GM06990 (cell line): ENCODE measurements at regions not wholly inside any gene's neighbourhood (a gene's known extent, or its start where the extent isn't known, plus 50 kb on each side); places are given as distances from the start of the nearest gene placed in this dataset.

Experiments
- DNase-seq: peaks from one replicate; pipeline ENCODE4 v3.0.0-alpha.2; 2011; ENCODE audit not compliant: insufficient read length; ENCODE audit errors: extremely low read depth
- H3K27me3 ChIP-seq: replicated peaks from 2 replicates; pipeline ENCODE4 v1.6.0; 2011; ENCODE audit warnings: low read length; ENCODE audit not compliant: control insufficient read depth, insufficient read depth
- H3K36me3 ChIP-seq: 2 replicates; pipeline ENCODE4 v1.5.1; 2011; ENCODE audit warnings: low read length; ENCODE audit not compliant: control insufficient read depth, insufficient read depth
- H3K4me3 ChIP-seq: replicated peaks from 2 replicates; pipeline ENCODE4 v1.5.1; 2011; ENCODE audit warnings: low read depth, mild to moderate bottlenecking, control low read depth, low read length
- TF ChIP-seq, protein P1 (sequence below): IDR thresholded peaks from 2 replicates; pipeline ENCODE4 v1.5.1; 2011; ENCODE audit warnings: low read length, control low read depth, mild to moderate bottlenecking, inconsistent platforms; ENCODE audit not compliant: insufficient read depth, poor library complexity, severe bottlenecking

DNA sequence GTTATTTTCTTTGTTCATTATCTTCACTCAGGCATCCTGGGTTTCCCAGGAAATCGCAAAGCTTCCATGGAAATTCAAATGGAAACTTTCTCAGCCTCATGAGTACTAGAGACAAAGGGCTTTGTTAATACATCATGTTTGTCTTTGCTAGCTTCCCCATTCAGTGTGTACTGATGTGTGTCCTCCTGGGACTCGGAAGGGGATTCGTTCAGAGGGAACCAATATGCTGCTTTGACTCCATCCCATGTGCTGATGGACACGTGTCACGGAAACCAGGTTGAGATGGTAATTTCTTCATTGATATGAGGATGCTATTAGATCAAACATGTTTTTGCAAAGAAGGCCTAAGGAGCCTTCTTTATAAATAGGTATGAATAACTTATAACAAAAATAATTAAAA is 87.0 kb upstream of the KCNAB1 start:
- no peaks in the 10 kb centered on the region for H3K27me3 ChIP-seq
- H3K36me3 ChIP-seq = no peaks in the 10 kb centered on the region
- no peak for DNase-seq
- H3K4me3 ChIP-seq = no peak overlapping the region
- TF ChIP-seq, protein P1, sequence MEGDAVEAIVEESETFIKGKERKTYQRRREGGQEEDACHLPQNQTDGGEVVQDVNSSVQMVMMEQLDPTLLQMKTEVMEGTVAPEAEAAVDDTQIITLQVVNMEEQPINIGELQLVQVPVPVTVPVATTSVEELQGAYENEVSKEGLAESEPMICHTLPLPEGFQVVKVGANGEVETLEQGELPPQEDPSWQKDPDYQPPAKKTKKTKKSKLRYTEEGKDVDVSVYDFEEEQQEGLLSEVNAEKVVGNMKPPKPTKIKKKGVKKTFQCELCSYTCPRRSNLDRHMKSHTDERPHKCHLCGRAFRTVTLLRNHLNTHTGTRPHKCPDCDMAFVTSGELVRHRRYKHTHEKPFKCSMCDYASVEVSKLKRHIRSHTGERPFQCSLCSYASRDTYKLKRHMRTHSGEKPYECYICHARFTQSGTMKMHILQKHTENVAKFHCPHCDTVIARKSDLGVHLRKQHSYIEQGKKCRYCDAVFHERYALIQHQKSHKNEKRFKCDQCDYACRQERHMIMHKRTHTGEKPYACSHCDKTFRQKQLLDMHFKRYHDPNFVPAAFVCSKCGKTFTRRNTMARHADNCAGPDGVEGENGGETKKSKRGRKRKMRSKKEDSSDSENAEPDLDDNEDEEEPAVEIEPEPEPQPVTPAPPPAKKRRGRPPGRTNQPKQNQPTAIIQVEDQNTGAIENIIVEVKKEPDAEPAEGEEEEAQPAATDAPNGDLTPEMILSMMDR = no peak

DNA sequence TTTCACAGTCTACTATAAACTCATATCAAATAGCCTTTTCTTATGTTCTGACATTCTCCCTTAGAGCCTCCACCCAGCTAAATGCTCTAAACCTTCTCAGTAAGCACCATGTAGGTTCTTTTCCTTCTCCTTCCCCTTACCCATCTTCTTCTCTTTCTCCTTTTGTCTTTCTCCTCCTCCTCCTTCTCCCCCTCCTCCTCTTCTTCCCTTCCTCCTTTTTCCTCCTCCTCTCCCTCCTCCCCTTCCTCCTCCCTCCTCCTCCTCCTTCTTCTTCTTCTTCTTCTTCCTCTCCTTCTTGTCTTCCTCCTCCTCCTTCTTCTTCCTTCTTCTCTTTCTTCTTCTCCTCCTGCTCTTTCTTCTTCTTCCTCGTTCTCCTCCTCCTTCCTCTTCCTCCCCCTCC is 85.2 kb upstream of the KCNAB1 start:
- TF ChIP-seq, protein P1 = no peak
- Histone ChIP-seq H3K4me3 (no peak overlapping the region), H3K27me3 (no peaks in the 10 kb centered on the region), H3K36me3 (no peaks in the 10 kb centered on the region)
- no peak for DNase-seq

DNA sequence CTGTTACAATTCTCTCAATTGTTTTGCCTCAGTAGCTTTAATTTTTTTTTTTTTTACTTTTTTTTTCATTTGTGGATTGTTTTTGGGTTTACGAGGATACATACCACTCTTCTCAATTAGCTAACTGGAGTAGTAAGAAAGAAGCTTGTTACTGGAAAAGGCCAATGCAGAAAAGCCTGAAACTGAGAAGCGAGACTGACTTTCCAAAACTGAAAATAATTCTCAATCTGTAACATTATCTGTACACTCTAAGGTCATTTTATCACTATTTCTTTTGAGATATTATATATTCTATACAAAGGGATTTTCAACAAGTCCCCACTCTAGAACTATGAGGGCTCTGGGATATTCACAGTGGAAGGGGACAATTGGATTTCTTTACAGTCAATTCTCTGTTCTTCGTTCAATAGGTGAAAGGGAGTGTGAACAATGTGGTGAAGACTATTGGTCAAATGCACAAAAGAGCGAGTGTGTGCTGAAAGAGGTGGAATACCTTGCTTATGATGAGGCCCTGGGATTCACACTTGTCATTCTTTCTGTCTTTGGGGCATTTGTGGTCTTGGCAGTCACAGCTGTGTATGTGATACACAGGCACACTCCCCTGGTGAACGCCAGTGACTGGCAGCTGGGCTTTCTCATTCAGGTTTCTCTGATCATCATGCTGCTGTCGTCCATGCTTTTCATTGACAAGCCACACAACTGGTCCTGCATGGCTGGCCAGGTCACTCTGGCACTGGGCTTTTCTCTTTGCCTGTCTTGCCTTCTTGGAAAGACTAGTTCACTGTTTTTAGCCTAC is 83.9 kb upstream of the KCNAB1 start:
- H3K27me3 ChIP-seq = no peaks in the 10 kb centered on the region
- no peak overlapping the region for H3K4me3 ChIP-seq
- no peaks in the 10 kb centered on the region for H3K36me3 ChIP-seq
- no peak for DNase-seq
- TF ChIP-seq, protein P1 = no peak

DNA sequence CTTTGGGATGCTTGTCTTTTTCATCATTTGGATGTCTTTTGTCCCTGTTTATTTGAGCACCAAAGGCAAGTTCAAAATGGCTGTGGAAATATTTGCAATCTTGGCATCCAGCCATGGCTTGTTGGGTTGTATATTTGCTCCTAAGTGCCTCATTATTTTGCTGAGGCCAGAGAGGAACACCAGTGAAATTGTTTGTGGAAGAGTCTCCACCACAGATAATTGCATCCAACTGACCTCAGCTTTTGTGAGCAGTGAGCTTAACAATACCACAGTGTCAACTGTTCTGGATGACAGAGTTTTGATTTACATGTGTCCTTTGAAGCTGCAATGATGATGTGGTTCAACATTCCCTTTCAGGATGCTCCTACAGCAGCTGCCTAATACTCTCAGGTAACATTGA is 83.0 kb upstream of the KCNAB1 start:
- no peak for DNase-seq
- Histone ChIP-seq H3K27me3 (no peaks in the 10 kb centered on the region), H3K4me3 (no peak overlapping the region), H3K36me3 (no peaks in the 10 kb centered on the region)
- TF ChIP-seq, protein P1 = no peak

DNA sequence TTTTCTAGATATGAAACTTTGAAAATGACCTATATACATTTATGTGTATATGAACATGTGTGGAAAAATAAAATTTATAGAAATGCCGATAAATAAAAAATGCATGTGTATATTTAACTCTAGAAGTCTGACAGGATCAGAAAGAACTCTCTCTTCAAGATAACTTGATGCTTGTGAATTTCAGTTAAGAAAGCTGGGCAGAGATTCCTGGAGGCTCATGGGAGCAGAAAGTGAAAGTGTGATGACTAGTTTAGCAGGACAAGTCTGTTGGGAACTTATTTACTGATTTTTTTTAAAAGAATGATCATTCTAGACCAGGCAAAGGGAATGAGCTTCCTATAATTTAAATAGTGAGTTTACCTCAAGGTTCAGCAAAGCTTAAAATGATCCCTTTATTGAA is 81.5 kb upstream of the KCNAB1 start:
- Histone ChIP-seq H3K4me3 (no peak overlapping the region), H3K27me3 (no peaks in the 10 kb centered on the region), H3K36me3 (no peaks in the 10 kb centered on the region)
- no peak for DNase-seq
- TF ChIP-seq, protein P1 = no peak
